ENCODE measurements at regions not wholly inside any gene's neighbourhood (a gene's known extent, or its start where the extent isn't known, plus 50 kb on each side); places are given as distances from the start of the nearest gene placed in this dataset.

GRCh38 chr6:6722195-6722594, 133.7 kb downstream of the LY86 start:
- TF ChIP-seq CTCF (IDR thresholded peaks at IDR 0.05) (no peak), POLR2A (IDR thresholded peaks at IDR 0.05) (no peak), EP300 (IDR thresholded peaks at IDR 0.05) (no peak)
